GM19035 (cell line): ENCODE measurements at regions not wholly inside any gene's neighbourhood (a gene's known extent, or its start where the extent isn't known, plus 50 kb on each side); places are given as distances from the start of the nearest gene placed in this dataset.

Experiments
- ATAC-seq: cut with Tn5 transposase; IDR thresholded peaks from one replicate; pipeline ENCODE4 v1.9.1; 2021; ENCODE audit not compliant: unreplicated experiment

DNA sequence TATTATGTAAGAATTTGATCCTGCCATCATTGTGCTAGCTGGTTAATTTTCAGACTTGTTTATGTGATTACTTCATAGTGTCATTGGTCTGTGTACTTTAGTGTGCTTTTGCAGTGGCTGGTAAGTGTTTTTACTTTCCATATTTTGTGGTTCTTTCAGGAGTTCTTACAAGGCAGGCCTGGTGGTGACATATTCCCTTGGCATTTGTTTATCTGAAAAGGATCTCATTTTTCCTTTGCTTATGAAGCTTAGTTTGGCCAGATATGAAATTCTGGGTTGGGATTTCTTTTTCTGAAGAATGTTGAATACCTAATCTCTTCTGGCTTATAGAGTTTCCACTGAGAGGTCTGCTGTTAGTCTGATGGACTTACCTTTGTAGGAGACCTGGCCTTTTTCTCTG lies 72.8 kb upstream of the MC4R start:
- ATAC-seq = no peak

DNA sequence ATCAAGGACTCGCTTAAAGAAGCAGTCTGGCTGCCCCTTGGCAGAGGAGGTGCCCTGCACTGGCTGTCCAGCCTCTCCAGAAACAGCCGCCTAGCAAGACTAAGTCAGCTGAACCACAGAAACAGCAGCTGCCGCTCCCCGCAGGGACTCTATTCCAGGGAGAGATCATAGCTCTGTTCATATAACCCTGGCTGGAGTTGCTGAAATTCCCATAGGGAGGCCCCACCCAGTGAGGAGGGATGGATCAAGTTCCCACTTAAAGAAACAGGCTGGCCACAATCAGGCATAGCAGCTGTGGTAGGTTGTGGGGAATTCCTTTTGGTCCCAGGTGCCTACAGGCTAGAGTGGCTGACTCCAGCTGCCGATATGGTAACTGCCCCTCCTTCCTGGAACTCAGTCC lies 74.2 kb upstream of the MC4R start:
- ATAC-seq = no peak

DNA sequence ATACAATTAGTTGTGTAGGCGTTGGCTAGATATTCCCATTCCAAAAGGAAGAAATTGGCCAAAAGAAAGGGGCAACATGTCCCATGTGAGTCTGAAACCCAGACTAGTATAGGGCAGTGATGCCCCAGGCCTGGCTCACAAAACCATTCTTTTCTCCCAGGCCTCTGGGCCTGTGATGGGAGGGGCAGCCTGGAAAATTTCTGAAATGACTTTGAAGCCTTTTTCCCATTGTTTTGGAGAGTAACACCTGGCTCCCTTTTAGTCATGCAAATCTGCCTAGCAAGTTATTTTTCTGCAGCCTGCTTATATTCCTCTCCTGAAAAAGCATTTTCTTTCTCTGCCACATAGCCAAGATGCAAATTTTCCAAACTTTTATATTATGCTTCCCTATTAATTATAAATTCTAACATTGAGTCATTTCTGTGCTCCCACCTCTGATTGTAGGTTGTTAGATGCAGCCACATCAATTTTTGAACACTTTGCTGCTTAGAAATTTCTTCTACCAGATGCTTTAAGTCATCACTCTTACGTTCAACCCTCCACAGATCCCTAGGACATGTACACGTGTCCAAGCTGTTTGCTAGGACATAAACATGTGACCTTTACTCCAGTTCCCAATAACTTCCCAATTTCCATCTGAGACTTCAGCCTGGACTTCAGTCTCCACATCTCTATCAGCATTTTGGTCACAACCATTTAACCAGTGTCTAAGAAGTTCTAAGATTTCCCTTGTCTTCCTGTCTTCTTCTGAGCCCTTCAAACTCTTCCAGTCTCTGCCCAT lies 76.1 kb upstream of the MC4R start:
- ATAC-seq = no peak

DNA sequence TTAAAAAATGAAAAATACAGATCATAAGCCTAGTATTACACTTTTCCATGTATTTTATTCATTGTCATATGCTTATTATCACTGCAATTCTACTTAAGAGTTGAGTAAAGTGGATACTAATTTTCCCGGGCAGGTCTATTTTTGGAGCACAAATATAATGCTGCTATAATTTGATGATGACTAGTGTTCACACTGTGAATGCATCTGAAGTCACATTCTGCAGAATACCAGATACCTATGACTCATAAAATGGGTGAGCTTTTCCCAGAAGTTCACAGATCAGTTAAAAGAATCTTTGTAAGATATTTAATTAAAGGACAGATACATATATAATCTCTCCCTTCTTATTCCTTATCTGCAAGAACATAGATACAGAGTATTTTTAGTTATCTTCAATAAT lies 79.8 kb upstream of the MC4R start:
- ATAC-seq = no peak

DNA sequence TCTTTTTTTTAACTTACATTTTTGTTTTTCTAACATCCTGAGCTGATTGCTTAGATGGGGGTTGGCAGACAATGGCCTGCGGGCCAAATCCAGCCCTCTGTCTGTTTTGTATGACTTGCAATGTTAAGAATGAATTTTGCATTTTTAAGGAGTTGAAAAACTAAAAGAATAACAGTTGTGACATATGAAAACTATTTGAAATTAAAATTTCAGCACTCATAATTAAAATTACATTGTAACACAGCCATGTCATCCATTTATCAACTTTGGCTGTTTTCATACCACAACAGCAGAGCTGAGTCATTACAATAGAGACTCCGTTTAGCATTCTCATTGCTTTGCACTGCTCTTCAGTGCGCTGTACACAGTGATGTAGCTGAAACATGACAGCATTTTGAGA lies 94.1 kb upstream of the MC4R start:
- ATAC-seq = no peak

DNA sequence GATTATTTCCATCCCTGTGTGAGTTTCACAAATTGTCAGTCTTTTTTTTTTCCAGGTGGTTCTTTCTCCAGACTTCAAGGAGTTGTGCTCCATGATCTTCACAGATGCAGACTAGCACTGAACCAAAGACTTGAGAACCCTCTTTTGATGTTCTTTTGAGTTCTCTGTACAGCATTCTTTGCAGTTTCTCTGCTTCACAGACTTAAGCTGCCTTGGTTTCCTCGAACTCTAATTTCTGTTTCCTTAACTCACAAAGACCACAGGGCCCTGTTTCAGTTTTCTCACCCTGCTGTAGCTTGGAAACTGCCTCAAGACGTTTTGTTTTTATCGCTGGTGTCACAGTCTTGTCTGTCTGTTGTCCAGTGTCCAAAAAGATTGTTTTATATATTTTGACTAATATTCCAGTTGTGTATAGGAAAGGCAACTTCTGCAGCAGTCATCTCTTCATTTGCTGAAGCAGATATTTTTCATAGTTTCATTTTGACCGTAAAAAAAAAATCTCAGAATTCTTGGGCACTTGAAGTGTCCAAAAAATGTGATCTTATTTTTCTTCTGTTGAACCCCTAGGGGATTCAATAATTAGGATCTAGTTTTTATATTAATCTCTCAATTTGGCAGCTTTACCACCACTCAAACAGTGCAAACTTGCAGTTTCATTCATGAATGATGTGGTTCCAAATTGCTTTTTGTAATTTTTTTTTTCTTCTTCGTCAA lies 97.0 kb upstream of the MC4R start:
- no peak for ATAC-seq

DNA sequence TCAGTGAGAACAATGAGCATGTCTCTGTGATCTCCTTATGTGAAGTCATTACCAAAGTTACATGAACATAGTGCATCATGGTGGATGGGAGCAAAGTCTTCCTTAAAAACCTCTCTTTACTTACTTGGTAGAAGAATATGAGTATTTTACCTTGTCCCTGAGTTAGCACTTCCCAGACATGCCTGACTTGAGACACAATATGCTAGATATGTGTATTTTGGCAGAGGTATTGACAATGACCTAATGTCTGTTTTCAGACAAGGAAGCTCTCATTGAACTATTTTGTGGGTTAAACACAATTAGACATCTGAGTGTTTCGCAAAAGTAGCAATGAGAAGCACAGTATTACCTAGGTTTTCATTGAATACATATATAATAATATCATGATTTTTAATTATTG lies 99.1 kb upstream of the MC4R start:
- ATAC-seq = no peak

DNA sequence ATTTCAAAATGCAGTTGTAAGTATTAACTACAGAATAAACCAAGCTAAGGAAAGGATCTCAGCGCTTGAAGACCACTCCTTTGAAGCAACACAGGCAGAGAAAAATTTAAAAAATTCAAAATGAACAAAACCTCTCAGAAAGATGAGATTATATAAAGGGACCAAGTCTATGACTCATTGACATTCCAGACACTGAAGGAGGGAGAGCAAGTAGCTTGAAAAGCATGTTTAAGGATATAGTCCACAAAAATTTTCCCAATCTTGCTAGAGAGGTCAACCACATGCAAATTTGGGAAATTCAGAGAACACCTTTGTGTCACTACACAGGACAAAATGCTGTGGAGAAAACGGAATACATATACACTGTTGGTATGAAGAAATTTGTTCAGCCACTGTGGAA lies 112.6 kb upstream of the MC4R start:
- no peak for ATAC-seq

DNA sequence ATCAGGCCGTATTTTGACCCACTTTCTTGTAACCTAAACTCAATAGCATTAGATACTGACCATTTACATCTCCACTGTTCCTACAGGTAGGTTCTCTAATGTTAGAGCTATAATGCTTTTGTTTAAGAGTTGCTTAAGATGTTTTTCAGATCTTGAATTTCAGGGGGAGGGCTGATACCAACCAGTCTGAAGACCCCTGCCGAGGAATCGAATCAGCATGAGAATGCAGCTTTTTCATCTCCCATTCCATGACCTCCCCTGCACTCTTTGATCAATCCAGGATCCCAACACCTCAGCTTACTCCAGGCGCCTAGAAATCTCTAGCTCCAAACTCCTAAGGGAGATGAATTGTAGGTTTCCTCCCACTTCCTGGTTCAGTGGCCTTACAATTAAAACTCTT lies 120.5 kb upstream of the MC4R start:
- no peak for ATAC-seq

DNA sequence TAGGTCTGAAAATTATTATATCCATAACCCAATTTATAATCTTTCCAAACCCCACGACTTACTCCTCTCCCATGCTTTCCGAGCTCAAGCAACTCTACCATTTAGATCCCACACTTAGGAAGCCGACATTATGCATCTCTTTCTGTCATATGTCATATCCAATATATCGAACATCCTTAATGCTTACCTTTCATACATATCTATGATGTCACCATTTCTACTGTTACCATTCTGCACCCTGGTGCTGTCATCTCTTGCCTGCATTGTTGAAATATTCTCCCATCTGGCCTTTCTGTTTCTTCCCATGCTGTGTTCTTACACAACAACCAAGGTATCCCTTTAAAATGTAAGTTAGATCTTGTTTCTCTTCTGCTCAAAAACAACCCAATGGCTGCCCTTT lies 127.1 kb upstream of the MC4R start:
- ATAC-seq = no peak

DNA sequence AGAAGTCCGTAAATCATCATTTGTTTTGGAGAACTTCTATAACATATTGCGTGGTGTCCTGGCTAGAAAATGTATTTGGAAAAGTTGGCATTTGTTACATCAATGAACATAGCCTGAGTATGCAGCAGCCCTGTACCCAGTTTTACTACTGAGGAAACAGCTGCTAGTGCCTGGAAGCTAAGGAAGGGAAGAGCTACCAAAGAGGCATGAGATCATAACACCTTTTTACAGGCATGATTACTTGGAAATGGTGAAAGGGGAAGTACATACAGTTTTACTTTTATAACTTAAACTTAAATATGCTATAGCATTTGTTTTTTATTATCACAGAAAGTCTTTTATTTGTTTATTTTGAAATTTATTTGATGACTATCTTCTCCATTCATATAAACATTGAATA lies 128.4 kb upstream of the MC4R start:
- ATAC-seq = no peak

DNA sequence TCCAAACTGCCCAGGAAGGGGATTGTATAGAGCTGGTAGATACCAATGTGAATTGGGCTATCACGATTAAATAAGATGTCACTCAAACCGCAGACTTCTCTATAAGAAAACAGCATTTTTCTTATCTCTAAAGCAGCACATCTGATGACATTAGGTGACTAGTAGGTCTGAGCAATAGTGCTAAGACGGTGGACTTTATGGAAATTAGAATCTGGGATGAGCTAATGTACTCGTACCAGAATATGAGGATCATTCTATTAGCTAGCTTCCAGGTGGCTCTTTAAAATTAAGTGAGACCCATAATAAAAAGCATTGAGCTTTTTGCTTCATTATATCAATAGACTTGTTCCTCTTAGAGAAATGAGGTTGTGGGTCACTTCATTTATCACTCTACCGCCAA lies 130.0 kb upstream of the MC4R start:
- ATAC-seq = no peak

DNA sequence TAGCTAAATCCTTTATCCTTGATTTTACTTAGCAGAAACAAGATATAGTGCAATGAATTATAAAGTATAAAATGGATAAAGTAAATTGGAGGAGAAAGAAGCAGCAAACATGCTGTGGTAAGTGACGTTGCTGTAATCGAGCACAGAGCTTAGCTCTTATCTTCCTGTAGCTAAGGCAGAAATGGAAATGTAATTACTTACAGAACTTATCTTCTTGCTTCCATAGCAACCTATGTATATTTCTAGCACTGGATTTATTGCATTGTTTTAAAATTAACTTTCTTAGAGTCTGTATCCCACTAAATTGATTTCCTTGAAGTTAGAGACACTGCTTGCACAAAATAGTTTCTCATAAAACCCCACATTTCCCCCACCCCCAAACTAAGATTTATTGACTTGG lies 130.6 kb upstream of the MC4R start:
- no peak for ATAC-seq

DNA sequence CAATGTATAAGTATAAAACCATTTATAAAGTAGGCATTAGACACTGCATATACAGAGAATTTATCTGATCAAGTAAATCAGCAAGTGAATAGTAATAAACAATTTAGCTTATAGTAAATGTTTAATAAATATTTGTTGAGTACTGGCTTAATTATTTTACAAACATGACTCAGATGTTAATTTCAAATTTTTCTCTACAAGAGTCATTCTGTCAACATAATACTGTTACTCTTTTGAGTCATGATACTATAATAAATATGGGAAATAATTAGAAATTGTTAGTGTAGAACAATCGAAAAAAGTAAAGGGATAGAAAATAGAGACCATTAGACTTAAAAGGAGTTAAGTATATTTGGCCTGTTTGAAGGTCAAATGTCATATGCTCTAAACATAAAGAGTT lies 133.6 kb upstream of the MC4R start:
- ATAC-seq = no peak

DNA sequence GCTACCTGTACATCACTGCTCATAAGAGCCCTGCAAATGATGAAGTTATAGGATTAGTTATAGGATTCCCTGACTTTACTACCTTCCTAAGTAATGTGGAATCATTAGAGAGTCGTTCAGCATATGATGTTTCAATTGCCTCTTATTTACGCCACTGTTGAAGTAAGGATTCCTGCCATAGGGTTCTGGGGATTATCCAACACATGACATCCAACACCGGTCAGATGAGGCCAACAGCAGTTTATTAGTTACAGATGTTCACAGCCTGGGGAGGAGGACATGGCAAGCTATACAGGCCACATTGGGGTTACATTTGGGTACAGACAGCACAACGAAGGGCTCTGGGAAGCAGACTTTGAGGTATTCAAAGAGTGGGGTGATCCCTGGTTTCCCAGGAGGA lies 134.1 kb upstream of the MC4R start:
- ATAC-seq = no peak

DNA sequence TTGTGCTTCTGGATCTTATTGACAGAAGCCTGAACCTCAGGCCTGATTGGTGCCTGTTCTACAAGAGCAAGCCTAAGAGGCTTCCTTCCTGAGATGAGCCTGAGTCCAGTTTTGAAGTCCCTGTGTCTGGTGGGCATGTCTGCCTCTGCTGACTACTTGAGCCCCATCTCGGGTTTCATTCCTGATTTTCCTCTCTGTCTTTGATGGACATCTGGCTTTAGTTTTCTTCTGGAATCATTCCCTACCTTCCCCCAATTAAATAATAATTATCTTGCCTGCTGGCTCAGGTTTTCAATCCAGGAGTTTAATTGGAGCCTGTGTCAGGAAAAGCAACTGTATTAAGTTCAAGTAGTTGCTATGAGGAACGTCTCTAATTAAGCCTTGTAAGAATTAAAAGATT lies 135.5 kb upstream of the MC4R start:
- no peak for ATAC-seq

DNA sequence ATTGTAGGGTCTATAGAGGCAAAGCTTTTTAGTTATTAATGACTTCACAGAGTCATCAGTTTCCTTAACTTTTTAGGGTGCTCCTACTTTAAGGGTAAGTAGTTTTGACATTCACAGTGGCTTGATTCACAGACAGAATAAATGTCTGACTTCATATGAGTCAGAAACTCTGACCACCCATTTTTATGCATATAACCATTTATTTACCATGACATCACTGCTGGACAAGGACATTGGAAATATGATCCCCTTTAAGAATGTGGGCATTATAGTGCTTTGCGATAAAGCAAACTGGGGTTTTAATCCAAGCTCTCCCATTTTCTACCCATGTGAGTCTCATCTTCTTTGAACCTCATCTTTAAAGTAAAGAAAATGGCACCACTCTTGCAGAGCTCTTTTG lies 162.0 kb upstream of the MC4R start:
- ATAC-seq = no peak

DNA sequence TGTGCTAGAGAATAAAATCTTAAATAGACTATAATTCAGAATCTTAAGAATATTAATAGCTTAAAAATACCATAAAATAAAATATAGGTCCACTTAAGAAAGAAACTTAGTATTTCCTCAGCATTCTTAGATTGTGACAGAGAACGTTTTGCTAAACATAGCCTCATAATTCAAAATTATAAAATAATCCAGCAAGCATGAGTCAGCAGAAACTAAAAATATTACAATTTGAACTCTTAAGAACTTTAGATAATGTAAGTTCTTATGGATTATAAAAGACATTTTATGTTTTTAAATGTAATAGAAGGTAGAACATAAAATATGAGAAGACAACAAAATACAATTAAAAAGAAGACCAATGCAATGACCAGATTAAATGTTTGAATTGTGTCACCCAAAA lies 164.5 kb upstream of the MC4R start:
- no peak for ATAC-seq

DNA sequence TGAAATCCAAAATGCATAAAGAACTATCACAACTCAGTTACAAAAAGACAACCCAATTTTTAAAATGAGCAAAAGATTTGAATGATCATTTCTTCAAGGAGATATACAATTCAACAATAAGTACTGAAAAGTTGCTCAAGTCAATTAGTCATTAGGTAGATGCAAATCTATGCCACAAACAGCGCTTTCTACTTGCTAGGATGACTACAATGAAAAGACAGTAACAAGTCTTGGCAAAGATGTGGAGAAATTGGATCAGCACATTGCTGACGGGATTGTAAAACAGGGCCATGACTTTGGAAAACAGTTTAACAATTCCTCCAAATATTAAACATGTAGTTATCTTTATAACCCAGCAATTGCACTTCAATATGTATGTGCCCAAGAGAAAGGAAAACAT lies 166.3 kb upstream of the MC4R start:
- ATAC-seq = no peak

DNA sequence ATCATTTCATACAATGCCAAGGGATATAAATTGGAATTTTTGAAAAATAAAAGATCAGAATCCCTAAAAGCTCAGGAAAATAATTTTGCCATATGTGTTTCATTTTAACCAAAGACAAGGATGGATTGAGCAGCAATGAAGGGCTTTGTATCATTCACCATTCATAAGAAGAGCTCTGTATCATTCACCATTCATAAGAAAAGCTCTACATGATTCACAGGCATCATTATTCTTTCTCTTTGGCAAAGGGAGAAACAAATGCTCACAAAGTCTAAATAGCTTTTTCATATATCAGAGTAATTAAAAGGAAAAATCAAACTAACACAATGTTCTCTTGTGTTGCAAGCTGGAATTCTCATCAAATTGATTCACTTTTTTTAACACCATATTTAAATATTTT lies 169.1 kb upstream of the MC4R start:
- ATAC-seq = no peak

DNA sequence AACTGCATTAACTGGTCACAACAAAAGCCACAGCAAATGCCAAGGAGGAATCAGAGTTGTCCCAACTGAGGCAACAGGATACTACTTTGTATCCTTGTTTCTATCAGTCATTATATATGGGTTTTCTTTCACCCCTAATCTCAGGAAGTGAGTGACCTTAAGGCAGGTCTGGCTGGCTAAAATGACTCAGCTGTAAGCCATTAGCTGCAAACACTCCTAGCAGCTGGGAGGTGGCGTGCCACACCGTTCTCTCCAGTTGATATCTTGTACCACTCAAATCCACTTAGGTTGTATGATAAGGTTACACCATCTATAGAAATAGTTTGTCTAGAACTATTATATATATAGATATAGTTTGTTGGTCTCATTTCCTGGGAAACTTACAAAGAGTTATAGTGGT lies 171.1 kb upstream of the MC4R start:
- ATAC-seq = no peak

DNA sequence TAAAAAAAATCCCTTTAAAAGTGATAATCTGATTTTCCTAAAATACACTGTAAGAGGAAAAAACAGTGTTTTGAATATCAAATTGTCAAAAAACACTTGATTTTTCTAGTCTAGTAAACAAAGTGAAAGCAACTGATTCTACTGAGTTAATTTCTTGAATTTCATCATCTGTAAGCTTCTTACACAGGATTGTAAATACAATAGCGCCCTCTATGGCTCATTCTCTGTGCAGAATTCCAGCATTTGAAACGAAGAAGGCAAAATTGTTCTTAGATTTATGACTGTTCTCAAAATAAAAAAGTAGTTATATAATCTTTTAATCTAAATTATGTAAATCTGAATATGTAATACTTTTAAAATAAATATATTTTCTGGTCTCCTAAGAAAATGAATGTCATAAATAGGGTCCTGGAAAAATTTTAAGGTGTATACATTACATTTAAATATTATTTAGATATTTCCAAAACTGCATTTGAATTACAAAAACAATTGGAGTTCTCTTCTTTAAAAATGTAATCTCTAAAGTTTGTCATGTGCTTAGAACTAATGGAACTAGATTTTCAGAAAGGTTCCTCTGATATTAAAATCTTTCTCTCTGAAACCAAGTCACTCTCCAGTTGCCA lies 176.9 kb upstream of the MC4R start:
- ATAC-seq = peak; percentile 68
